ENCODE measurements at regions not wholly inside any gene's neighbourhood (a gene's known extent, or its start where the extent isn't known, plus 50 kb on each side); places are given as distances from the start of the nearest gene placed in this dataset.
"Not testable (repeated sequence)": the region's sequence is repeated elsewhere in the genome, so short reads cannot be mapped to it uniquely, and the experiment has no call there.

DNA sequence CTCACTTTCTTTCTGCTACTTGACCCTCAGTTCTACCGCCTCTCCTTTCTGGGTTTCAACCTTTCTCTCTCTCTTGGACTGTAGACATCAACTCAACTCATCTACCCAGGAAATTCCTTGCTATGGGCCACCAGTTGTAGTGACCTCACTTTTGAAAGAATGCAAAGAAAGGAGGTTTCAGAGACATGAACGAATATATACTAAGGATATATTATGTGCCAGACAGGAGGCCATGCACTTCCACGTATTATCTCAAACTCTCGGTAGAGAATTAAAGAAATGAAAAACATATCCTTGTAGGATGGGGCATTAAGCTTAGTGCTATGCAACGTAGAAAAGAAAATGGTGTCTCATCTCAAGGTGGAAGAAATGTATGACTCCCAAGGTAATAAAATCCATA, 67.3 kb upstream of the NT5E start:
- H3K9ac ChIP-seq (ENCODE audit: low read depth, low read length), result no peak overlapping the region
- no peaks in the 10 kb centered on the region for H3K9me3 ChIP-seq (ENCODE audit: control insufficient read depth, insufficient read depth, low read length)
- no peaks in the 10 kb centered on the region for H3K27me3 ChIP-seq (ENCODE audit: control insufficient read depth, insufficient read depth, low read length)
- H3K36me3 ChIP-seq (ENCODE audit: control insufficient read depth, insufficient read depth, low read length), result no peaks in the 10 kb centered on the region
- H3K4me3 ChIP-seq (ENCODE audit: low read depth, low read length), result no peak overlapping the region
- no peaks in the 10 kb centered on the region for H3K4me1 ChIP-seq (ENCODE audit: control insufficient read depth, insufficient read depth, low read length)

DNA sequence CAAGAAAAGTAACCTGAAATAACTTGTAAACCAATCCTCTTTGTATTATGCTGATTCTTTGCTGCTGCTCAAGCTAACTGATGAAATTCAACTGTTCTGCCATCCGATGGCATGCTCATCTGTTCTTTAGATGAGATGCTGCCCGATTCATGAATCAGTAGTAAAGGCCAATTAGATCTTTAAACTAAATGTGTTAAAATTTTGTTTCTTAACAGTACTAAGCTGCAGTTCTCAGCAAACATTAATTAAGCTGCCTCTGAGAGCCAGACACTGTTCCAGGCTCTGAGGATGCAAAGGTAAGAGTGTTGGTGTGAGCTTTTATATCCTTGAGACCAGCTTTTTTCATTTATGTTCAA, 77.0 kb upstream of the NT5E start:
- Histone ChIP-seq H3K36me3 (ENCODE audit: control insufficient read depth, insufficient read depth, low read length) (no peaks in the 10 kb centered on the region), H3K9ac (ENCODE audit: low read depth, low read length) (no peak overlapping the region)

DNA sequence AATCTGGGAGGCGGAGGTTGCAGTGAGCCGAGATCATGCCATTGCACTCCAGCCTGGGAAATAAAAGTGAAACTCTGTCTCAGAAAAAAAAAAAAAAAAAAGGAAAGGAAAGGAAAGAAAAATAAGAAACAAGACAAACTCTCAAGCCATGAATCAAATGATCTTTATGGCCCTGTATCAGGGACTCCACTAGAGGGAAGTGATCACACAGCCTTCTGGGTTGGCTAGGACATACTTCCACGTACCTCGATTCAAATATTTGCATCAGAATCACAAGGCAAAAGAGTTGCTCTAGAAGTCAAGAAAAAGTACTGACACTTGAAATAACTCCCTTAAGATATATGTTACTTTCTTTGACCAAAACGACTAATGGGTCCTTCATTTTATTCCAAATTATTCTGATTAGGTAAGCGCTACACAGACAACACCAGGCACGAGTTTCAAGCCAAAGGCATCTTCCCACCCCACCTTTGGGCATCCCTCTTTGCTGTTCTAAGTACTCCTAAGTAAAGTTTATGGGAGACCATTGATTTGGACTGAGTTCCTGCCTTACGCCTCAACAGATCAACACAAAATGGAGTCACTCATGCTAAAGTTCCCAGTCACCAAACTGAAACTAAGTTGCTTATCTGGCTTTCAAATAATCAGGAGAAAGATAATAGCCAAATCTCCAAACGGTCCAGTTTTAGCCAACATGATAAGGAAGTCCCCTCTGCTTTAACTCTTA, 77.5 kb upstream of the NT5E start:
- Histone ChIP-seq H3K4me1 (ENCODE audit: control insufficient read depth, insufficient read depth, low read length) (no peaks in the 10 kb centered on the region), H3K36me3 (ENCODE audit: control insufficient read depth, insufficient read depth, low read length) (no peaks in the 10 kb centered on the region), H3K9ac (ENCODE audit: low read depth, low read length) (no peak overlapping the region), H3K4me3 (ENCODE audit: low read depth, low read length) (no peak overlapping the region), H3K9me3 (ENCODE audit: control insufficient read depth, insufficient read depth, low read length) (no peaks in the 10 kb centered on the region), H3K27me3 (ENCODE audit: control insufficient read depth, insufficient read depth, low read length) (no peaks in the 10 kb centered on the region)

More for the DNA sequence above, 77.0 kb upstream of the NT5E start:
- Histone ChIP-seq H3K27me3 (ENCODE audit: control insufficient read depth, insufficient read depth, low read length) (no peaks in the 10 kb centered on the region), H3K4me1 (ENCODE audit: control insufficient read depth, insufficient read depth, low read length) (no peaks in the 10 kb centered on the region), H3K4me3 (ENCODE audit: low read depth, low read length) (no peak overlapping the region), H3K9me3 (ENCODE audit: control insufficient read depth, insufficient read depth, low read length) (no peaks in the 10 kb centered on the region)

DNA sequence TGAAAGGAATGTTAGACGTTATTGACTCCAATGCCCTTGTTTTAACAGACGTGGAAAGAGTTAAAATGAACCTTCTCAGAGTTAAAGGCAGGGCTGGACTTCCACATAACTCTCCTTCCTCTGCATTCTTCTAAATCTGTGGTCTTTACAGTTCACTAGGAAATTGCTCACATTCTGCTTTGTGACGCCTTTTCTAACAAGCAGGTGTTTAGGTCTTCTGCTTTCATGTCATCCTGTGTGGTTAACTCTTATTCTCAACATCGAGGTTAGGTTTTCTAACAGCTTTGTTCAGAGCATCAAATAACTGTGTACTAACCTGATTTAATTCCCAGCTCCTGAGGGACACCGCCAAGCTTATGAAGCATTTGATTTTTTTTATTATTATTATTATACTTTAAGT, 81.3 kb upstream of the NT5E start:
- no peak overlapping the region for H3K4me3 ChIP-seq (ENCODE audit: low read depth, low read length)
- no peaks in the 10 kb centered on the region for H3K4me1 ChIP-seq (ENCODE audit: control insufficient read depth, insufficient read depth, low read length)
- no peaks in the 10 kb centered on the region for H3K36me3 ChIP-seq (ENCODE audit: control insufficient read depth, insufficient read depth, low read length)
- H3K27me3 ChIP-seq (ENCODE audit: control insufficient read depth, insufficient read depth, low read length), result no peaks in the 10 kb centered on the region
- H3K9me3 ChIP-seq (ENCODE audit: control insufficient read depth, insufficient read depth, low read length), result no peaks in the 10 kb centered on the region
- no peak overlapping the region for H3K9ac ChIP-seq (ENCODE audit: low read depth, low read length)

DNA sequence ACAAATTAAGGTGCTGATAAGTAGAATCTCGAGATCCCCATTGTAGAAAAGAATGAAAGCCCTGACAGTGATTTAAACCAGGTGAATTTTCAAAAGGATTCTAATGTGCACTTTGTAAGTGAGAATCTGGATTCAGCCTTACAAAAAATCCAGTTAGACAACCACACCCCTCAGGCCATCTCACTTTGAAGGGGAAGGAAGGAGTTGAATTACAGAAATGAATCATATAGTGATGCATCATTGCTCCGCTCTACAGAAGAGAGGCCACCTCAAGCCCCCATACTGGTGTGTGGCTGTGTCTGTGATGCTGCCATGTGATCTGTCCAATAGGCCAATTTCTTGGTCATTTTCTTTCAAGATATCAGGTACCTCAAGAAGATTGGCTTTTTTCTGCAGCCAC, 85.5 kb upstream of the NT5E start:
- Histone ChIP-seq H3K27me3 (ENCODE audit: control insufficient read depth, insufficient read depth, low read length) (no peaks in the 10 kb centered on the region), H3K36me3 (ENCODE audit: control insufficient read depth, insufficient read depth, low read length) (no peaks in the 10 kb centered on the region), H3K4me3 (ENCODE audit: low read depth, low read length) (no peak overlapping the region), H3K9me3 (ENCODE audit: control insufficient read depth, insufficient read depth, low read length) (no peaks in the 10 kb centered on the region), H3K9ac (ENCODE audit: low read depth, low read length) (no peak overlapping the region), H3K4me1 (ENCODE audit: control insufficient read depth, insufficient read depth, low read length) (no peaks in the 10 kb centered on the region)

DNA sequence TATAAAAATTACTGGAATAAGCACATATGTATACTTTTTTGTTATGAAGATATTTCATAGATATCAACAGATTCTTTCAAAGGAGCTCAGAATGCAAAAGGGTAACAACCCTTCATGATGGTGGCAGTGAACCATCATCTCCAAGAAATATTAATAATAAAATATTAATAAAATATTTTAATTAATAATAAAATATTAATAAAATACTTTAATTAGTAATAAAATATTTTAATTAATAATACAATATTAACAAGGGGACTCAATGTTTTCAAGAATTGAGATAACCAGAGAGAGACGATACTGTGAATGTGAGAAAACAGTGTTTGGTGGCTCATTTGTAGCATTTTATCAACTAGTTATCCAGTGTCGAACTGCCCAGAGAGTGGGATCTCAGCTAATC, 86.0 kb upstream of the NT5E start:
- H3K9ac ChIP-seq (ENCODE audit: low read depth, low read length), result no peak overlapping the region
- no peaks in the 10 kb centered on the region for H3K27me3 ChIP-seq (ENCODE audit: control insufficient read depth, insufficient read depth, low read length)
- no peaks in the 10 kb centered on the region for H3K9me3 ChIP-seq (ENCODE audit: control insufficient read depth, insufficient read depth, low read length)
- no peak overlapping the region for H3K4me3 ChIP-seq (ENCODE audit: low read depth, low read length)
- no peaks in the 10 kb centered on the region for H3K36me3 ChIP-seq (ENCODE audit: control insufficient read depth, insufficient read depth, low read length)
- no peaks in the 10 kb centered on the region for H3K4me1 ChIP-seq (ENCODE audit: control insufficient read depth, insufficient read depth, low read length)

DNA sequence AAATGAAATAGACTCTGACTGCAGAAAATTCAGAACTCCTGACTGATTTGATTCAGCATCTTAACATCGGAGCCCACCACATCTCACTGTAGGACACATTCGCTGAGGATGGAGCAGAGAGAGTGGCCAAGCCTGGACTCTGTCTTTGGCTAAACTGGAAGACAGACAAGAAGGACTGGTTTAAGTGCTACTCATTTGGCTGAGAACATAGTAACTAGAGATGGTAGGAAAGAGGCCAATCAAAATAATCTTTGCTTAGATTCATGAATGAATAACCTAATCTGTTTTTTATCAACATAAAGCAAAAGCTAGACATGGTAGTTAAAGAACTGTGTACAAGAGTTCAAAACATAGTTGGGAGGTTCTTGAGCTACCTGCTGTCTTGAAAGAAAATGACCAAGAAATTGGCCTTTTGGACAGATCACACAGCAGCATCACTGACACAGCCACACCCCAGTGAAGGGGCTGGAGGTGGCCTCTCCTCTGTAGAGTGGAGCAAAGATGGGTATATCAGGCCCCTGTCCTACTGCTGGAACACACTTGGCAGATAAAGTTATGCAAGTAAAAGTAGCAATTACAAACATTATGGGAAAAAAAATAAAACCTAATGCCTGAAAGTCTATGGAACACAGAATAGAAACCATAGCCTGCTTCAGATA, 87.1 kb upstream of the NT5E start:
- H3K9me3 ChIP-seq (ENCODE audit: control insufficient read depth, insufficient read depth, low read length), result no peaks in the 10 kb centered on the region
- H3K4me1 ChIP-seq (ENCODE audit: control insufficient read depth, insufficient read depth, low read length), result no peaks in the 10 kb centered on the region
- no peak overlapping the region for H3K4me3 ChIP-seq (ENCODE audit: low read depth, low read length)
- H3K36me3 ChIP-seq (ENCODE audit: control insufficient read depth, insufficient read depth, low read length), result no peaks in the 10 kb centered on the region
- H3K9ac ChIP-seq (ENCODE audit: low read depth, low read length), result no peak overlapping the region
- no peaks in the 10 kb centered on the region for H3K27me3 ChIP-seq (ENCODE audit: control insufficient read depth, insufficient read depth, low read length)

DNA sequence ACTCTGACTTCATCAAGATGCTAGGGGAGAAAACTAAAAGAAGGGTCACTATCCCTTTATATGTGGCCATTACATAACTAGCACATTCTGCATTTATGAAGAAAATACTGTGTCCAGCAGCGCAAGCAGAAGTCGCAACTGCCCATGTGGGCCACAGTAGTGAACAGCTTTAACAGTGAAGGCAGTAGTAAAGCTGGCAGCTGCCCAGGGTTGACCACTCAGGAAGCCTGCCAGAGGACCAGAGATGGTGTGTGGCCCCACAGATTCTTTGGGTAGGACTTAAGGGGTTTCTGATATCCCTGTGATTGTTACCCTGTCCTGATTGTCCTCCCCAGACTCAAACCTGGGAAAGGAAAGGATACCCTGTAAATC, 88.3 kb upstream of the NT5E start:
- Histone ChIP-seq H3K9ac (ENCODE audit: low read depth, low read length) (no peak overlapping the region), H3K4me3 (ENCODE audit: low read depth, low read length) (no peak overlapping the region), H3K27me3 (ENCODE audit: control insufficient read depth, insufficient read depth, low read length) (no peaks in the 10 kb centered on the region)

DNA sequence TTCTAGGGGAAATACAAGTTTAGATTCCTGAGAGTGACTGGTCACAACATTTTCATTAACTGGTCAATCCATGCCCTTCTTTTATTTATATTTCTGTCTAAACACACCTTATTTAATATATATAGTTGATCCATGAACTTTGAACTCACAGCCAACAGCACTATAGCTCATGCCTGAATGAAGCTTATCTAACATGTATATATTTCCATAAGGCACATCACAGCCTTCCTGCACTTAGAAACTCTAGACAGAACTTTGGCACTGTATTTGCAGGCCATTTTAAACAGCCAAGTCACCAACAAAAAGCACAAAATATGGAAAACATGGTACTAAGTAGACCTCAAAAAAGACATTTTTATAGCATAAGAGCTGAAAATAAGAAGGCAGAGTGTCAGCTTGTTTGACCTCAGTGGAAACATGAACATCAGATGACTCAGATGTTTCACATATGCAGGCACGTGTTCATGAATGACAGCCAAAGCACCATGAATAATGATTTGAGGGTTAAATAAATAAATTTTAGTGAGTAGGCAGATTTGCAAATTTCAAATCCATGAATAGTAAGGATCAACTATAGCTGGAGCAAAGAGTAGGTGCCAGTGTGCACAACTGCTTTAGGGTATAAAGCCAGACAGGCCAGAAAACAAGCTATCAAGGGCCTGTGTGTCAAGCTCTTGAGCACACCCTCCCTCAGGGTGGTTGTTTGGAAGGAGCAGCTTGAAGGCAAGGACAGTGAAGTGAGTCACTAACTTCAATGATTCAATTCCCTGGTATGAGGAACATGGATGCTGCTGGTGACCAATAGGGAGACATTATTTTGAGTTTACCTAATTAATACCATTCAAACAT, 88.9 kb upstream of the NT5E start:
- H3K9me3 ChIP-seq (ENCODE audit: control insufficient read depth, insufficient read depth, low read length), result no peaks in the 10 kb centered on the region
- H3K9ac ChIP-seq (ENCODE audit: low read depth, low read length), result no peak overlapping the region
- H3K27me3 ChIP-seq (ENCODE audit: control insufficient read depth, insufficient read depth, low read length), result no peaks in the 10 kb centered on the region
- H3K4me1 ChIP-seq (ENCODE audit: control insufficient read depth, insufficient read depth, low read length), result no peaks in the 10 kb centered on the region
- H3K4me3 ChIP-seq (ENCODE audit: low read depth, low read length), result no peak overlapping the region
- H3K36me3 ChIP-seq (ENCODE audit: control insufficient read depth, insufficient read depth, low read length), result no peaks in the 10 kb centered on the region

More for the DNA sequence above, 88.3 kb upstream of the NT5E start:
- no peaks in the 10 kb centered on the region for H3K4me1 ChIP-seq (ENCODE audit: control insufficient read depth, insufficient read depth, low read length)
- H3K9me3 ChIP-seq (ENCODE audit: control insufficient read depth, insufficient read depth, low read length), result no peaks in the 10 kb centered on the region
- H3K36me3 ChIP-seq (ENCODE audit: control insufficient read depth, insufficient read depth, low read length), result no peaks in the 10 kb centered on the region

DNA sequence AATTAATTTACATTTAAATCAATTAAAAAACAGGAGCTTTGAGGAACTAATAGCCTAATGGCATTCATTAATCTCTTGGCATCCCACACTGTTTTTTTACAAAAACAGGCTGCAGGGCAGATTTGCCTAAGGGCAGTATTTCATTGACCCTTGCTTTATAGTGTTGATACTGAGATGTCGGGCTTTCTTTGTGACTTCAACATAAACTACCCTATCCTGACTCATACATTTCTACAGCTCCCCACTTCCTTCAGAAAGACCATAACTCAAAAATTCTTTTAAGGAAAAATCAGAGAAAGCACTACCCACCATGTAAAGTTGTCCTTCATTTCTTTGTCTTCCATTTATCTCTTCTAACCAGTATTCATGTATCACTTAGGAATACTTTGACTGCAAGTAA, 92.2 kb upstream of the NT5E start:
- Histone ChIP-seq H3K9me3 (ENCODE audit: control insufficient read depth, insufficient read depth, low read length) (no peaks in the 10 kb centered on the region), H3K36me3 (ENCODE audit: control insufficient read depth, insufficient read depth, low read length) (no peaks in the 10 kb centered on the region), H3K4me1 (ENCODE audit: control insufficient read depth, insufficient read depth, low read length) (no peaks in the 10 kb centered on the region), H3K9ac (ENCODE audit: low read depth, low read length) (no peak overlapping the region), H3K27me3 (ENCODE audit: control insufficient read depth, insufficient read depth, low read length) (no peaks in the 10 kb centered on the region), H3K4me3 (ENCODE audit: low read depth, low read length) (no peak overlapping the region)

DNA sequence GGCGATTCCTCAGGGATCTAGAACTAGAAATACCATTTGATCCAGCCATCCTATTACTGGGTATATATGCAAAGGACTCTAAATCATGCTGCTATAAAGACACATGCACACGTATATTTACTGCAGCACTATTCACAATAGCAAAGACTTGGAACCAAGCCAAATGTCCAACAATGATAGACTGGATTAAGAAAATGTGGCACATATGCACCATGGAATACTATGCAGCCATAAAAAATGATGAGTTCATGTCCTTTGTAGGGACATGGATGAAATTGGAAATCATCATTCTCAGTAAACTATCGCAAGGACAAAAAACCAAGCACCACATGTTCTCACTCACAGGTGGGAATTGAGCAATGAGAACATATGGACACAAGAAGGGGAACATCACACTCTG, 93.1 kb upstream of the NT5E start:
- H3K27me3 ChIP-seq (ENCODE audit: control insufficient read depth, insufficient read depth, low read length); H3K4me3 ChIP-seq (ENCODE audit: low read depth, low read length); H3K4me1 ChIP-seq (ENCODE audit: control insufficient read depth, insufficient read depth, low read length); H3K9me3 ChIP-seq (ENCODE audit: control insufficient read depth, insufficient read depth, low read length); H3K9ac ChIP-seq (ENCODE audit: low read depth, low read length); H3K36me3 ChIP-seq (ENCODE audit: control insufficient read depth, insufficient read depth, low read length): not testable (repeated sequence)

DNA sequence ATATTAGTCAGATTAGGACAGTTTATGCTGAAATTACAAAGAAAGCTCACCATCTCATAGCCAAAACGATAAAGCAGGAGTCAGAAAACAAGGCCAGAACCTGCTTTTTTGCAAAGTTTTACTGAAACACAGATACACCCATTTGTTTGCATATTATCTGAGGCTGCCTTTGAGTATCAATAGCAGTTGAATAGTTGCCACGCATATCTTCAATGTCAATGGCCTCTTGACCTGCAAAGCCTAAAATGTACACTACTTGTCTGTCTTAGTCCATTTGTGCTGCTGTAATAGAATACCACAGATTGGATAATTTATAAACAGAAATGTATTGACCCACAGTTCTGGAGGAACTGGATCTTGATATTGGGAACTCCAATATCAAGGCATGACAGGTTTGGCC, 94.1 kb upstream of the NT5E start:
- no peaks in the 10 kb centered on the region for H3K4me1 ChIP-seq (ENCODE audit: control insufficient read depth, insufficient read depth, low read length)
- H3K9ac ChIP-seq (ENCODE audit: low read depth, low read length), result no peak overlapping the region
- H3K27me3 ChIP-seq (ENCODE audit: control insufficient read depth, insufficient read depth, low read length), result no peaks in the 10 kb centered on the region
- H3K36me3 ChIP-seq (ENCODE audit: control insufficient read depth, insufficient read depth, low read length), result no peaks in the 10 kb centered on the region
- H3K4me3 ChIP-seq (ENCODE audit: low read depth, low read length), result no peak overlapping the region
- no peaks in the 10 kb centered on the region for H3K9me3 ChIP-seq (ENCODE audit: control insufficient read depth, insufficient read depth, low read length)

Data from iPS-15b (cell line).